HG03378 (cell line): ENCODE measurements at regions not wholly inside any gene's neighbourhood (a gene's known extent, or its start where the extent isn't known, plus 50 kb on each side); places are given as distances from the start of the nearest gene placed in this dataset.

ENCODE experiments used
- ATAC-seq: cut with Tn5 transposase; IDR thresholded peaks from one replicate; pipeline ENCODE4 v1.9.1; 2021; ENCODE audit warnings: mild to moderate bottlenecking, moderate library complexity; ENCODE audit not compliant: unreplicated experiment

DNA sequence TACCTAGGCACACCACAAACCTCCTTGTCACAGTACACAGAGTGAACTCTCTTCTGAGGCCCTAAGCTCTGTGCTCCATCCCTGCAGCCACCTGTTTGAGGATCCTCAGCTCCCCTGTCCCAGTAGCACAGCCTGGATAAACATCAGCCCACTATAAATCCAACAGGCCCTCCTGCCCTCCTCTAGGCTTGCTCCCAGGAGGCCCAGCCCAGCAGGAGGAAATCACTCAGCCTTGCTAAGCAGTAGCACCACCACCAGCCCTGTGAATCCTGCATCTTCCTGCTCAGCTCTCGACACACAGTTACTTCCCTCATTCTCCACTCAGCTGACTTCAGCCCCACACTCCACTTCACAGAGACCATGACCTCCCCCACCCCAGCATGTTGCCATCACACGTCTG is 273.9 kb downstream of the BCOR start:
- ATAC-seq = no peak

DNA sequence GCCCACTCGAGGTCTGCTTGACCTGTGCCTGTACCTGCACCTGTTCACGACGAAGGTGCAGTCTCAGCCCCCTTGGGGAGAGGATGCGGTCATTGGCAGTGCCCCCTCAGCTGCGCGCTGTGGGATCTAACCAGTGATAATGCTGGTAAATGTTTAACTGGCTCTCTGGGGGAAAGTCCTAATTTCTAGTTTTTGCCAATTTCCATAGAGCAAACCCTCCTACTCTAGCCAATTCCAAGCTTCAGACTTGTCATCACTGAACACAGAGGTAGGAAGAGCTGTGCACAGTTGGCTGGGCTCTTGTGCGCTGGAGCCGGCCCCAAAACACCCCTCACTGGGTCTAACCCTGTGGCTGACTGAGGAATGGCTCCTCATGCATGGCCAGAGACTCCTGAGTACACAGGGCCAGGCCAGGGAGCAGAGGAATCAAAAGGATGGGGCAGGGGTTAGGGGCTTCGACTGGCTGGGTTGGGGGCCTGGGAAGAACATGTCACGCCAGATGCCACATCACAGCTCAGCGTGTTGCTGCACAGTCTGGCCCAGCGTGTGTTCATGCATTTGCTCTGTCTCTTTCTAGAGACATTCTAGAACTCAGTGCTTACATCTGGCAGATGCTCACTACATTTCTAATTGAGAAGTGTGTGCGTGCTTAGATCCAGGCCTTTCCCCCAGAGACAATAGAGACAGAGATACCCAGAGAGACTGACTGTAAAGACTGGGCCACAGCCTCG is 270.8 kb downstream of the BCOR start:
- ATAC-seq = no peak

DNA sequence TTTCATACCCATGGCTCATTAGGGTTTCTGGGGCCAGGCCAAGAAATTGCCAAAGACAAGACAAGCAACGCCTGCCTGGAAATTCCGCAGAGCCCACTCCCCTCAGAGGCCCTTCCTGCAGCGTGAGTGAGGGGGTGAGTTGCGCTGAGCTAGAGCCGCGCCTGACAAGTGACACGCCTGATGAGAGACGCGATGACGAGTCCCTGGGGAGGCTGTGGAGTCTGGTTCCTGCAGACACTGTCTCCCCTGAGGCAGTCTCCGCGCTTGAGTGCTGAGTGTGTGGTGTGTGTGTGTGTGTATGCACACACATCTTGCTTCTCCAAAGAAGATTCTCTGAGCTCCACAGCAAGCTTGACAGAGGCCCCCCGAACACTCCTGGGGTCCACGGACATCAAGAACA is 269.8 kb downstream of the BCOR start:
- peak; percentile 50 for ATAC-seq

DNA sequence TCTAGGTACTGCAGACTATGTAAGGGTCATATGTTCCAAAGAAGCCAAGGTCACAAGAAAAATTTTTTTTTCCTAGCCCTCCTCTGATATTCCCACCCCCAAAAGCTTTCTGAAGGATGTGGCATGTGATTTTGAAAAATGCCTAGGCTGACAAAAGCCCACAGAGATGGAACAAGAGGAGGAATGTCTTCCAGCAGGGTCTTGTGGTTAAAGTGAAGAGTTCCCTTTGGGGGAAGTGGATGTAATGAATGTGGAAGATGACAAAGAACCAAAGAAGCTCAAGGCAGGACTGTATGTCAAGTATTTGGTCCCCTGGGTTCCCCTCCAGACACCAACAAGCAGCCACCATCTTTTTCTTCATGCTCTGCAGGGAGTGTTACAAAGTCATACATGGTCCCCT is 268.8 kb downstream of the BCOR start:
- no peak for ATAC-seq

DNA sequence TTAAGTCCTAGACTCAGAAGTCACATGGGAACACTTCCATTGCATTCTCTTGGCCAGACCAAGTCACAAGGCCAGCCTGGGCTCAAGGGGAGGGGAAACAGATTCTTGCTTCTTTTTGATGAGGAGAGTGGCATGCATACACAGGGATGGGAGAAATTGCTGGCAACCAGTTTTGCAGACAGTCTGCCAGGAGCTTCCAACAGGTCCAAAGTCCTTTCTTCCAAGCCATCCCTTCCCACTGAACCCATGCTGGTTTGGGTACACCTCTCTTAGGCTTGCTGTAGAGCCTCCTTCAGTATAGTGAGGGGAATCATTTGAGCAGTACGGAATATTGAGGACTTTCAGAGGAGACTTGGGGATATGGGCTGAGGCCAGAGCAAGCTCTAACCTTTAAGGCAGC is 267.8 kb downstream of the BCOR start:
- ATAC-seq = no peak

DNA sequence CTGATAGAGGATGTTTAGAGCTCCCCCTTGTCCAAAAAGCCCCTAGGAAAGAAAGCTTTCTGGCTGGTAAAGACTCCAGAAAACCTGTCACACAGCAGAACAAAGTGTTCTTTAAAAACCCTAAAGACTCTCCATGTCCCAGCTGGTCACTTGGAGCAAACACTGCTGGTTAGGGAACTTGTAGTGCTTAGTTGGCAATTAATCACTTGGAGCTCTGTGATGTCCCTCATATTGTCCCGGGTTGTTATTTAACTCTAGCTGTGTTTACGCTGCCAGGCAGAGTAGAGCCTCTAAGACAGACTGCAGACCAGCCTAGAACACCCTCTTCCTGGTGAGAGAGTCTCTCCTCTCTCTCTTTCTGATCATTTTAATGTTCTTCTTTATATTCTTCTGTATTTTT is 267.3 kb downstream of the BCOR start:
- no peak for ATAC-seq

DNA sequence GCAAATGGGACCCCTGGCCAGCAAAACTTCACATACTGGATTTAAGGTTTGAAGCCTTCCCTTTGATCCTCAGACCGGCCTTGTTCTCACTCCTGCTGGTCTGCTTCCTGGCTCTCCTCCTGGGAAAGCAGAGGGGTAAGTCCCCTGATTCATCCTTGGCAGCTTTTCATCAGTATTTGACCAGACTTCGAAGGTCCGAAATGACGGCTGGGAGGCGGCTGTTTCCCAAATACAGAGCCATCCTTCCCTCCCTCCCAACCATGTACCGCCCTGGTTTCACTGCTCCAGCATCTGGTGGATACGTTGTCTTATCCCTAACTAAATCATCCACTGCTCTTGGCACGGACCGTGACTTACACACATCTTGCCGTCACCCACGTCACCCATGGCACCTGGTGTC is 265.5 kb downstream of the BCOR start:
- ATAC-seq = no peak

DNA sequence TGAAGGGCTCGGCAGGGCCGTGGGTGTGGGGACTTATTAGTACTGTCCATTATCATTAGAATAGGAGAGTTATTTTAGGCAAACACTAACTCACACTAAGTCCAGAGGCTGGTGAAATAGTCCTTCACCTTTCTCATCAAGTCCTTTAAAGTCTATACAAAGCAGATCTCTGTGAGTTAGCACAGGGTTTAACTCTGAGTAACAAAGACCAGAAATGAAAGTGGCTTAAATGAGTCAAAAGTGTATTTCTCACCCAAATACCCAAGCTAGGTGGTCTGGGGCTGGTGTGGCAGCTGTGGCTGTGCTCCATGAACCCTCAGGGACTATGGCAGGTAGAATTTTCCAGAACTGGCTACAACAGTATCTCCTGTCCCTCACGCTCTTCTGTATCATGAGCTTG is 263.2 kb downstream of the BCOR start:
- ATAC-seq = no peak

DNA sequence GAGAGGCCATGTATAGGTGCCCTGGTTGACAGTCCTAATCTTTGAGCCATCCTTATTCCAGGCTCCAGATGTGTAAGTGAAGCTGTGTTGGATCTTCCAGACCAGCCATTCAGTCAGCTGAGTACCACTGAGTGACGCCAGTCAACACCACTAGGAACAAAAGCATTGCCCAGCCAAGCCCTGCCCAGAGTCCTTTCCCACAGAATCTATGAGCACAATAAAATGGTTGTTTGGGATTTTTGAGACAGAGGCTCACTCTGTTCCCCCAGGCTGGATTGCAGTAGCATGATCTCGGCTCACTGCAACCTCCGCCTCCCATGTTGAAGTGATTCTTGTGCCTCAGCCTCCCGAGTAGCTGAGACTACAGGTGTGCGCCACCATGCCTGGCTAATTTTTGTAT is 262.5 kb downstream of the BCOR start:
- ATAC-seq = no peak

DNA sequence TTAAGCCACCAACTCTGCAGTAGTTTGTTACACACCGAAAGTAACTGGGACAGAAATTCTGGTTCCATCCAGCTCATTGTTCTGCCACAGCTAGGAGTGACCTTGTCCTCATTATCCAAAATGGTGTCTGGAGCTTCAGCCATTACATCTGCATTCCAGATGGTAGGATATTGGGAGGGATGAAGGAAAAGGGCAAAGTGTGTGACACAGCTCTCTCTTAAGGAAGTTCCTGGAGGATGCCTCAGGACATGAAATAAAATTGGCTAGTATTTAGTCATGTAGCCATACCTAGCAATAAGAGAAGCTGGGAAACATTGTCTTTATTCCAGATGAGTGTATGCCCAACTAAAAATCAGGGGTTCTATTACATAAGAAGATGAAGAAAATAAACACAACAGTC is 262.0 kb downstream of the BCOR start:
- ATAC-seq = no peak

DNA sequence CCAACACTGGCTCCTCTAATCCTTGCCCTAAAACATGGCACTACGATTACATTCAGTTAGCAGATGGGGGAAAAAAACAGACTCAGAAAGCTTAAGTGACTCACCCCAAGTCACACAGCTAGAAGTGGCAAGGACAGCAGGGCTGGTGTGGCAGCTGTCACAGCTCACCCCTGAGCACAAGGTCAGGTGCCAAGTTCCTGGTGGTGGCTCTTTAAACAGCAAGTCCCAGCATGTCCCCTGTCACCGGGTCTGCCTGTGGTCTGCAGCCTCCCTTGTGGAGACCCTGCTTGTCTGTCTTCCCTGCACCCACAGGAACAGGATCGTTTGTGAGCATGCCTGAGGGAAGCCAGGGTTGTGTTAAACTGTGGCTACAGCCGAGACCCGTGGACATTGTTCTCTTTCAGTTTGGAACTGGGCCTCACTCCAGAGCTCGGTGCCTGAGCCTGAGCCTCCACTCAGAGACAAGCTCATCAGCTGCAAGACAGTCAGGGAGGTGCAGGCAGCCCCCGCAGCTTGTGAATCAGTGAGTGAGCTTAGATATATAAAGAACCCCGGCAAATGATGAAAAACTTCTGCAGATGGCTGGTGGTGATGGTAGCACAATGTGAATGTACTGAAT is 260.8 kb downstream of the BCOR start:
- no peak for ATAC-seq

DNA sequence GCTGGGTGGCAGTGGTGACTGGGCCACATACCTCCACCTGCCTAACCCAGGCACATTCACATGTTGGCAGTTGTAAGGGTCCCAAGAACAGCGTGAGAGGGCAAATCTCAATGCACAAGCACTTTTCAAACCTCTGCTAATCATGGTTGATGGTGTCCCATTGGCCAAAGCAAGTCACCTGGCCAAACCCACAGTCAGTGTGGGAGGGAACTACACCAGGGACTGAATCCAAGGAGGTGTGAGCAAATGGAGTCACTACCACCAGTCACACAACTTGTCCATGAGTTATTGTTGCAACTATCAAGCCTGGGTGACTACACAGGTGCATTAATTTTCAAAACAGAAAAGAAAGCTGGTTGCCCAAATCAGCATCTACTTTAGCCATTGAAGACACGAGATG is 260.1 kb downstream of the BCOR start:
- ATAC-seq = no peak

DNA sequence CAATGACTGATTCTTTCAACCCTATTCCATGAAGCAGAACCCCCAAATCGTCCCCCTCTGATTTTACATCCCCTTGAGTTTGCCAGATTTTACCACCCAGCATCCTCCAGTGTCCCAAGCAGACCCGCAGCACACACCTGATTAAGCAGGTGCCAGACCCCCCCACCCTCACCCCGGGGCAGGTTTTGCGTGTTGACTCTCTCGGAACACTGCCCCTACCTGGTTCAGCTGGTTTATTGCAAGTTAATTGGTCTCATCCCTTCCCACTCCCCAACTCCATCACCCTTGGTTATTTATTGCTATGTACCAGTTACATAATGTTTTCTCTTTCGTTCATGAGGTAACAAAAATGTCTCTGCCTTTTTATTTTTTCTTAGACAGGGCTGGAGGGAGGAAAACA is 258.4 kb downstream of the BCOR start:
- ATAC-seq = no peak

DNA sequence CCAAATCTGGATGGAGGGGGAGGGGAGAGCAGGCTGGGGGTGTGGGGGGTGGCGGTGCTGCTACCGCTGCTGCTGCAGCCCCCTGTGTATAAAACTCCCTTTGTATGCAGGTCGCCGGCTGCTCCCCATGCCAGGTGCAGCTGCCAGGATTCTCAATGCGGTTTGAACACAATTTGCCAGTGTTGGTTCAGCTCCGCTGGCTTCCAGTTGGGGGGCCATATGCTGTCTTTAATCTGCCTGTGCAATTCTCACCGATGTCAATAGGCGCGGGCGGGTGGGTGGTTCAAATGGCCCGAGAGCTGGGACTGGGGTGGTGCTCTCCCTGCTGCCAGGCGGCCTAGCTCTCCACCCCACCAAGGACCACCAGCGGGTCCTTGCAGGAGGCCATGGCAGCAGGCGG is 257.6 kb downstream of the BCOR start:
- ATAC-seq = no peak

DNA sequence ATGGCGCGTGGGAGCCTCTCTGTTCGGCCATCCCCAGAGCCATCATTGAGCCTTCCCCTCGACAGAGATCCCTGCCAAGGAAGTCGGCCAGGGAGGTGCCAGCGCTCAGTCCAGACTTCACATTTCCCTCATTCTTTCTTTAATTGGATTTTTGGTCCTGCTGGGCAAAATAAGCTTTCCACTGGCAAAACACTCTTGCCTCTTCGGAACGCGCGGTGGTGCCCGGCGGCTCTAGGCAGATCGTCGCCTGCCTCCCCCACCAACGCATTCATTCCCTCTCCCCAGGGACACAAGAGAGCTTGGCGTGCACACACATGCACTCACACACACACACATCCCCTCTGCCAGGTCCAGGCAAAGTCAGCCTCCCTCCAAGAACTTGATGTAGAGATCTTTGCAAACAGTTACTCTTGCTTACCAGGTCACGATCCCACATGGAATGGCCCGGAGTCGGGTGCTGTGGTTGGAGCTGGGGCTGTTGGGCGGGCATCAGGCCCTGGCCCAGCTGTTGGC is 257.1 kb downstream of the BCOR start:
- ATAC-seq = no peak

DNA sequence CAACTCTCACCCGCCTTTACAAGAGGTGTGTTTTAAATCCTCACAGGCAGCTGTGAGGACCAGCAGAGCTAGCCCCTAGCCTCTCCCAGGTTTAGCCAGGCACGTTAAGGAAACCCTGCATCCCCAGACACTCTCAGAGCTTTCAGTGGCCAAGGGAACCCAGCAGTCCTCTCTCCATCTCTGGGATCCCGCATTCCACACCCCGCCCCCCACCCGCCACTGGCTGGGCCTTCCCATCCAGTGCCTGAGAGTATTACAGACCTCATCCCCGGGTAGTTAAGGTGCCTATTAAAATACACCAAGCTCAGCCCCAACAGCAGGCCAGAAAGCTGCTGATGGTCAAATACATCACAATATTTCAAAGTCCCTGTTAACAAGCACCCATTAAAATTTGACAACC is 256.2 kb downstream of the BCOR start:
- no peak for ATAC-seq

DNA sequence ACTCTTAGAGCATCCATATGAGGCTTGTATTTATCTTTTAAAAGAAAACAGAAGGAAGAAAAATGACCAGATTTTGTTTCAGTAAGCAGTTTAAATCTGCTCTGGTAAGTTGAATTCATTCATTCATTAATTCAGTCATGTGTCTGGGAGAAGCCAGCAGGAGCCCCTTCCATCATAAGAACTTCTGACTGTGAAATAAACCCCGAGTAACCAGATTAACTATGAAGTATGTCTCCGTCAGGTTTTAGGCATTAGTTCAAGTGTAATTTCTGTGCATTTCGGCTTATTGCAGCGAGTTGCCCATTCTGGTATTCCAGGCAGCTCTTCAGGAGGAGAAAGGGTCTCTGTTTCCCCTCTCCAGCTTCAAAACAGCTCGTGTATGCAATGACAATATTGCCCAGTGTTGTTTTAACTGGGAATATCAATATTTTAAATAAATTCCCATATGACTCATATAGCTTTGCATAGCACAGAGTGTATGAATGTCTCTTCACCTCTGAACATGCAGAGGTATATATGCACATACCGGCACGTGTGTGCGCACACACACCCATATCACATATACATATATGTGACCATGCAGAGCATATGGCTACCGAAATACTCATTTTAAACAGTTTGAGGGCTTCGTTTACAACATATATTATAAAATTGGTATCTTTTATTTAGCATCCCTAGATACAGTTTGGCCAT is 255.3 kb downstream of the BCOR start:
- no peak for ATAC-seq

DNA sequence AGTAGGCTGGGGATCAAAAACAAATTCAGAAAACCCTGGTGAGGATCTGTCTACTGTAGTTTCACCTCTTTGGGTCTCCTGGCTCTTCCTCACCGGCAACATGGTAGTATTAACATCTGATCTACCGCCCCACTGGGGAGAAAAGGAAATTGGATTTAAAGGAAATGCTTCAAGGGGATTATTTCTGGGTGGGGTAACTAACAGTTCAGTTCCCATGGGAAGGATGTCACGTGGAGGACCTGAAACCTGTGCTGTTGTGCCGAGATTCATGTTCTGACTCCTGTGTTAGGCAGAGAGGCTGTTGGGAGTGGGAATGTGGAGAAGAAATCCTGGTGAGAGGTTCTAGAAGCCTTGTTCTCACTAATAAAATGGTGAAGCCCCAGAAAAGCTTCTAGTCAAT is 254.4 kb downstream of the BCOR start:
- ATAC-seq = no peak

DNA sequence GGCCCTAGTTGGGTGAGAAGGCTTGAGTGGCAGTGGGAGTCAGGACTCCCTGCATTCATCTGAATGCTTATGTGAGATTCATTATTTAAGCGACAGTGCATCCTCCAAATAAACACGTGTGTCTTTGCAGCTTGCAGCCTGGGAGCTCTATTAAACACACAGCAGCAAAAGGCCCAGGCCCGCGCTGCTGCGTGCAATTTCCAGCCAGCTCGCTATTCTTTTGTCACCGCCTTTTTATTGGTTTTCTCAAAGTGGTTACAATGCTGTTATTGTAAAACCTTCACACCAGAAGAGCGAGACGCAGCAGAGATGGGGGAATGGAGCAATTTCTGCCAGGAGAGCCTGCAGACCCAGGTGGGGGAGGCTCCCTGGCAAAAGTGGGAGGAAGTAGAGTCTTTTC is 252.5 kb downstream of the BCOR start:
- no peak for ATAC-seq

DNA sequence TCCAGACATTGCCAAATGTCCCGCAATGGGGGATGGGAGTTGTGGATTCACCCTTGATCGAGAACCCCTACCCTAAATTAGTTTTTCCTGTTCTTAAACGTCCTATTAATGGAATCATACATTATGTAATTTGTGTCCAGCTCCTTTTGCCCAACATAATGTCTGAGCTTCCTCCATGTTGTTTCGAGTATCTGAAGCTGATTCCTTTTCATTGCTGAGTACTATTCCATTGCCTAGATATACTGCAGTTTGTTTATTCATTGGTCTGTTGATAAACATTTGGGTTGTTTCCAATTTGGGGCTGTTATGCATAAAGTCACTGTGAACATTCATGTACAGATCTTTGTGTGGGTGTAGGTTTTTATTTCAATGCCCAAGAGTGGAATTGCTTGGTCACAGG is 251.3 kb downstream of the BCOR start:
- no peak for ATAC-seq

DNA sequence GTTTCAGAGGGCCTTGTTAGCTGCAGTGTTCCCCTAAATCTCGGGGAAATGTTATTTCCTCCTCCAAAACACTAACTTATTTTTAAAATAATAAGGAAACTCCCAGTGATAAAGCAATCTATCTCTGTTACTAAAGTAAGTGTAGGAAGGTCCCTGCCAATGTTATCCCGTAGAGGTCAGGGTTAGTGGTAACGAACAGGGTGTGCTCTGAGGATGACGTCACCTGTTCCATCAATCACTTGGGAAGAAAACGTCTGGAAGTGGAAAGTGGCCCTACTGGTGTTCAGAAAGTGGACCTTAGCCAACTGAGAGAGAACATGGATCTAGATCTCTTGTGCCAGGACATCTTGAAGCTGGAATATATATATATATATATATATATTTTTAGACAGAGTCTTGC is 249.5 kb downstream of the BCOR start:
- no peak for ATAC-seq

DNA sequence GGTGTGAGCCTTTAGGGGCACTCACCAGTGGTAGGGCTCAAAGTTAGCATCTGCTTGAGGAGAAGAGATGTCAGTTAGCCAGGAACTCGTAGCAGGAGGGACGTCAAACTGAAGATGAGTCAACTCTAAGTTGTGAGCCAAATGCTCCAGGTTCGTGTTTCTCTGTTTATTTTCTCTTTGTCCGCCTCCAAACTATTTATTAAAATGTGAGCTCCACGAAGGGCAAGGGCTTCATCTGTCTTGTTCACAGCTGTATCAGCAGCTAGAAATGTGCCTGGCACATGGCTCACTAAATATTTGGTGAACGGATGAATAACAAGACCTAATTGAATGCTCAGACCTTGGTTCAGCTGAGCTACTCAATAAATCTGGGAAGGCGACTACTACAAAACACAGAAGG is 248.9 kb downstream of the BCOR start:
- ATAC-seq = no peak
